ENCODE measurements at regions not wholly inside any gene's neighbourhood (a gene's known extent, or its start where the extent isn't known, plus 50 kb on each side); places are given as distances from the start of the nearest gene placed in this dataset.

DNA sequence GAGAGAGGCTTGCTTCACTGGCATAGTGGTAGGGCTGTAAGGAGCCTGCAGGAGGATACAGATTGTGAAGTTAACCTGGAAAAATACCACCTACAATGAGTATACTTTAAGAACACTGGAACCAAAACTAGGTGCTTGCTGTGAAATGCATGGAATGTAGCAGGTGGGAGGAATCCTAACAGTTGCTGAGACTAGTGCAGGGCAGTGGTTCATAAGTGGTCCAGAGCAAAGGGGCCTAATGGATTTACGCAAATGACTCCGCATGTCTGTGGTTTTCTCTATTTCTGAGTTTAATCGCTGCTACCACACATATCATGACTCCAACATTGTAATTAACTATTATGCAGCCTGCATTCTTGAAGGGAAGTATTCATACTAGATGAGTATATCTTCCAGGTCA lies 218.4 kb downstream of the CHRM2 start:
- Mint-ChIP-seq H3K9me3 (no peaks in the 10 kb centered on the region), H3K27me3 (no peaks in the 10 kb centered on the region), H3K27ac (no peak overlapping the region)

DNA sequence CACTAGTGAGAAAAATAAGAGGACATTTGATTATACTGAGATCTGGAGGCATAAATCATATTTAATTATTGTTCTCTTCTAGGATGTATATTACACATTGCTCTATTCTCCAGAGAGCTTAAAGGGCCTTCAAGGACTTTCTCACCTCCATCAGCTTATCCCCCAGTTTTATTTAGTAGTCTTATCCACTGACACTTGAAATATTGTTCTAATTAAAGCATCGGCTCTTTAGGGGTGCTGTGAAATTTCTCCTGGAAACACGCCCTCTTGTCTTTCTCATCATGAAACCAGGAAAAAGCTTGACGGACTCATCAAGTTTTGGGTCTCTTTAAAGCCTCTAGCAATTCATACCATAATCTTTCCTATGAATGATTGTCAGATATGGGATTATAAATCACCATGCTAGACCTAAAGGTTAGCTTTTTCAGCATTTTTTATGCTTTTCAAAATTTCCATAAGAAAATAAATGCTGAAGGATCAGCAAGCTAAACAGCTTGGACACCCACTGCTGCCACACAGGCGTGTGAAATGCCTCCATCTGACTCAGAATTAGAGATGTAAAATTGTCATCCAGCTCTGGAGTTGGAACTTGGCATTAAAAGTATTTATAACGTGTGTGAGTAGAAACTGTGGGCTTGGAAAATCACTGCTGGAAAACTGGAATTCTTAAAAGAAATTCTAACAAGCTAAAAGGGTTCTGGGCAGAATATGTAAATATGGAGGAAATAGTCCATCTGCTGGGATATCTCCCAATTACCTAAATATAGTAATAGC lies 216.3 kb downstream of the CHRM2 start:
- no peak overlapping the region for H3K4me3 Mint-ChIP-seq
- H3K36me3 Mint-ChIP-seq = no peaks in the 10 kb centered on the region
- H3K27ac Mint-ChIP-seq = no peak overlapping the region
- TF ChIP-seq, protein P1, sequence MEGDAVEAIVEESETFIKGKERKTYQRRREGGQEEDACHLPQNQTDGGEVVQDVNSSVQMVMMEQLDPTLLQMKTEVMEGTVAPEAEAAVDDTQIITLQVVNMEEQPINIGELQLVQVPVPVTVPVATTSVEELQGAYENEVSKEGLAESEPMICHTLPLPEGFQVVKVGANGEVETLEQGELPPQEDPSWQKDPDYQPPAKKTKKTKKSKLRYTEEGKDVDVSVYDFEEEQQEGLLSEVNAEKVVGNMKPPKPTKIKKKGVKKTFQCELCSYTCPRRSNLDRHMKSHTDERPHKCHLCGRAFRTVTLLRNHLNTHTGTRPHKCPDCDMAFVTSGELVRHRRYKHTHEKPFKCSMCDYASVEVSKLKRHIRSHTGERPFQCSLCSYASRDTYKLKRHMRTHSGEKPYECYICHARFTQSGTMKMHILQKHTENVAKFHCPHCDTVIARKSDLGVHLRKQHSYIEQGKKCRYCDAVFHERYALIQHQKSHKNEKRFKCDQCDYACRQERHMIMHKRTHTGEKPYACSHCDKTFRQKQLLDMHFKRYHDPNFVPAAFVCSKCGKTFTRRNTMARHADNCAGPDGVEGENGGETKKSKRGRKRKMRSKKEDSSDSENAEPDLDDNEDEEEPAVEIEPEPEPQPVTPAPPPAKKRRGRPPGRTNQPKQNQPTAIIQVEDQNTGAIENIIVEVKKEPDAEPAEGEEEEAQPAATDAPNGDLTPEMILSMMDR (conservative IDR thresholded peaks at IDR 0.05) = no peak
- DNase-seq (ENCODE audit: extremely low spot score, unreplicated experiment) = no peak
- H3K9me3 Mint-ChIP-seq = no peaks in the 10 kb centered on the region
- no peaks in the 10 kb centered on the region for H3K27me3 Mint-ChIP-seq
- no peaks in the 10 kb centered on the region for H3K4me1 Mint-ChIP-seq (ENCODE audit: unreplicated experiment)

More for the DNA sequence above, 218.4 kb downstream of the CHRM2 start:
- no peak for DNase-seq (ENCODE audit: extremely low spot score, unreplicated experiment)
- H3K4me1 Mint-ChIP-seq (ENCODE audit: unreplicated experiment) = no peaks in the 10 kb centered on the region
- no peaks in the 10 kb centered on the region for H3K36me3 Mint-ChIP-seq
- H3K4me3 Mint-ChIP-seq = no peak overlapping the region
- TF ChIP-seq, protein P1 (conservative IDR thresholded peaks at IDR 0.05) = no peak

DNA sequence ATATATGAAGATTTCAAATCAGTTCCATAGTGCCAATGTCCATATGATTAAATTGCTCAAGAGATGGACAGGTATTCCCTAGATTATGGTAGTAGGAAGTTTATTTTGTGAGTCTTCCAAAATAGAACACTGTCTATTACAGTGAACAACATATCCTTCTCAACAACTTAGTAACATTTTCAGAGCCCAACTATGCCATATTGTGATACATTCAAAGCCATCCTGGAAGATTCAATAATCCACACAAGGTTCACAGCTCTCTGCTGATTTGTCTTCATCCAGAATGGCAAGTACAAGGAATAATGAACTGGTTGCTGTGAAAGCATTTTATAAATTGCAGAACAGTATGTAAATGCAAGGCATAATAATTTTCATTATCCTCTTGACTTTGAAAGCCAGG lies 213.9 kb downstream of the CHRM2 start:
- Mint-ChIP-seq H3K27ac (no peak overlapping the region), H3K9me3 (no peaks in the 10 kb centered on the region), H3K4me1 (ENCODE audit: unreplicated experiment) (no peaks in the 10 kb centered on the region), H3K27me3 (no peaks in the 10 kb centered on the region), H3K4me3 (no peak overlapping the region), H3K36me3 (no peaks in the 10 kb centered on the region)
- TF ChIP-seq, protein P1 (conservative IDR thresholded peaks at IDR 0.05) = no peak
- DNase-seq (ENCODE audit: extremely low spot score, unreplicated experiment) = no peak

DNA sequence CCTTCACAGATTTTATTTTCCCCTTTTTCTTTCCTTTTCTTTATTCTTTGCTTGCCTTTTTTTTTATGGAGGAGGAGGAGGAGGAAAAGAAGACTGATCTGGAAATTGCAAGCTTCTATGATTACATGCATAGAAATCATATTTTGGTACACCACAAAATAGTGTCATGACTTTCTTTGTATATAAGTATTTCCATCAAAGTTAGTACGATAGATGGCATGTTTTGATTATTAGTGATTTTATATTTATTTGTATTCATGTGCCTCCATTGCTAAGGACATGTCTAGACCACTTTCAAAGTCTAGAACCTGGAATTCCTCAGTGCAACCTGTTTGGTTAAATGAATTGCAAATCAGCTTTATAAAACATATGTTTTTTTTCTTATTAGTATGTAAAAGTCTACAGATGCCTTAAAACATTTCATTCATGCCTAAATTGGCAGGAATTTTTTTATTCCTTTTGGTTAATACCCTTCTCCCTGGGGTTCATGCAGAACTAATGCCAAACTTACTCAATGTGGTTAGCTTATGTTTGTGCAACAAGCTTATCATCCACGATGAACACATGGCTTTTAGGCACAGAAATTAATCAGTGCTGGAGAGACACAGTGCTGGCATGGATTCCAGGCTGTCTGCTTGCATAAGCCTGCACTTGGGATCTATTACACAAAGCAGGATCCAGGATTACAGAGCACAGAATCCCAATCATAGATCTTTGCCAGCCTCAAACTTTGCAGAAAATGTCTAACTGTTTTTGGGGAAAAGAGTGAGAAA lies 213.1 kb downstream of the CHRM2 start:
- TF ChIP-seq, protein P1 (conservative IDR thresholded peaks at IDR 0.05) = no peak
- DNase-seq (ENCODE audit: extremely low spot score, unreplicated experiment) = no peak
- Mint-ChIP-seq H3K27me3 (no peaks in the 10 kb centered on the region), H3K4me3 (no peak overlapping the region), H3K9me3 (no peaks in the 10 kb centered on the region), H3K36me3 (no peaks in the 10 kb centered on the region), H3K27ac (no peak overlapping the region), H3K4me1 (ENCODE audit: unreplicated experiment) (no peaks in the 10 kb centered on the region)

DNA sequence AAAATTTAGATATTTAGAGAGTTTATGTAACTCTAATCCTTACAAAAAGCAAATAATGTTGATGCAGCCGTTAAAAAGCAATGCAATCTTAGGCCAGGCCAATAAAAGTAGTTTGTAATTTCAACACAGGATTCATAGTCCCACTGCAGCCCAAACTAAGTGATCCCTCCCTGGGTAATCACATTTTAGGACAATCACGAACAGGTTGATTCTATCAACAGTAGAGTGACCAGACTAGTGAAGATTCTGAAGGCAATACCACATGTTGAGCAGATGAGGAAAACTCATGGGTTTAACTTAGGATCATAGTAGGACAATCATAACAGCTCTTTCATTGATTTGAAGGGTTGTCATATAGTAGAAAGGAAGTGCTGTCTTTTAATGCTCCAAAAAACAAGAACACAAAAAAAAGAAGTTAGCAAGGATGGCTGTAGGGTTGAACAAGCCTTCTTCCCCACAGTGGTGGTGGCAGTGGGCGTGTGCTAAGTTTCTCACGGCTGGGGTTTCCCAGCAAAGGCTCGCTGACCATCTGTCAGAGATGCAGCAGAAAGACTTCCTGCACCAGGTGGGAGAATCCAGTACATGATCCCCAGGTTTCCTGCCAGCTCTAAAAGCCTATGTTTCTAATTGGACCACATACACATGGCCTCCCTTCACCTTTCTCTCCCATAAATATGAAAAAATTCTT lies 212.2 kb downstream of the CHRM2 start:
- Mint-ChIP-seq H3K27ac (no peak overlapping the region), H3K36me3 (no peaks in the 10 kb centered on the region), H3K4me3 (no peak overlapping the region), H3K27me3 (no peaks in the 10 kb centered on the region), H3K9me3 (no peaks in the 10 kb centered on the region), H3K4me1 (ENCODE audit: unreplicated experiment) (no peaks in the 10 kb centered on the region)
- DNase-seq (ENCODE audit: extremely low spot score, unreplicated experiment) = no peak
- TF ChIP-seq, protein P1 (conservative IDR thresholded peaks at IDR 0.05) = no peak

All from type B pancreatic cell (in vitro differentiated cells).